ENCODE measurements at regions not wholly inside any gene's neighbourhood (a gene's known extent, or its start where the extent isn't known, plus 50 kb on each side); places are given as distances from the start of the nearest gene placed in this dataset.

- no peaks in the 10 kb centered on the region for H3K79me2 ChIP-seq (ENCODE audit: low read length)
- no peaks in the 10 kb centered on the region for H3K4me1 ChIP-seq (ENCODE audit: insufficient read depth, low read length)
- H3K9ac ChIP-seq (ENCODE audit: low read length), result no peak overlapping the region
- no peaks in the 10 kb centered on the region for H3K9me2 ChIP-seq (replicated peaks; ENCODE audit: low read length)
- no TSS peak for BruUV-seq (replicated peaks)
- ChIA-PET CTCF (no interaction called here), POLR2A (ENCODE audit: unreplicated experiment) (no interaction called here)
- no peak for TF ChIP-seq EZH2 (IDR thresholded peaks at IDR 0.05; ENCODE audit: low read length, unreplicated experiment)
- no peak overlapping the region for H3K4me2 ChIP-seq (ENCODE audit: low read length)
- H2AFZ ChIP-seq (ENCODE audit: low read length), result no peak overlapping the region
- intact Hi-C loops (cut with micrococcal nuclease), result loop anchor here (5.0 kb wide), 1 partner anchor 285 kb away; no protein-coding TSS in a partner anchor
- H3F3A ChIP-seq (ENCODE audit: low read length, unreplicated experiment), result no peaks in the 10 kb centered on the region
- peaks cover 53% of the 10 kb centered on the region for H3K27me3 ChIP-seq (ENCODE audit: low read length)
- H3K9me3 ChIP-seq (ENCODE audit: low read length), result no peaks in the 10 kb centered on the region
- ATAC-seq (no peak), DNase-seq (no peak)
- no peak overlapping the region for H3K4me3 ChIP-seq (ENCODE audit: low read length)
- H3K27ac ChIP-seq (ENCODE audit: low read length), result no peak overlapping the region
- H4K20me1 ChIP-seq (ENCODE audit: low read length), result no peaks in the 10 kb centered on the region
- H3K36me3 ChIP-seq (ENCODE audit: low read depth, low read length), result no peaks in the 10 kb centered on the region
These were observed 171.1 kb downstream of the PAX3 start for GRCh38 chr2:222127660-222128059.

GRCh38 chr2:222120933-222121332 lies 177.9 kb downstream of the PAX3 start:
- Histone ChIP-seq H3K4me2 (ENCODE audit: low read length) (no peak overlapping the region), H3K9ac (ENCODE audit: low read length) (no peak overlapping the region), H3F3A (ENCODE audit: low read length, unreplicated experiment) (no peaks in the 10 kb centered on the region), H3K27me3 (ENCODE audit: low read length) (peaks cover 16% of the 10 kb centered on the region), H3K27ac (ENCODE audit: low read length) (no peak overlapping the region), H2AFZ (ENCODE audit: low read length) (no peak overlapping the region), H3K4me1 (ENCODE audit: insufficient read depth, low read length) (no peaks in the 10 kb centered on the region), H3K36me3 (ENCODE audit: low read depth, low read length) (no peaks in the 10 kb centered on the region), H4K20me1 (ENCODE audit: low read length) (no peaks in the 10 kb centered on the region), H3K9me3 (ENCODE audit: low read length) (no peaks in the 10 kb centered on the region), H3K4me3 (ENCODE audit: low read length) (no peak overlapping the region), H3K79me2 (ENCODE audit: low read length) (no peaks in the 10 kb centered on the region), H3K9me2 (replicated peaks; ENCODE audit: low read length) (no peaks in the 10 kb centered on the region)
- no peak for ATAC-seq
- no peak for DNase-seq
- no peak for TF ChIP-seq EZH2 (IDR thresholded peaks at IDR 0.05; ENCODE audit: low read length, unreplicated experiment)
- TF ChIP-seq EZH2phosphoT487 (IDR thresholded peaks at IDR 0.05; ENCODE audit: borderline replicate concordance, low read length), result no peak
- no peak for TF ChIP-seq CTCF (conservative IDR thresholded peaks at IDR 0.05; ENCODE audit: low read depth, low read length)
- intact Hi-C loops (cut with micrococcal nuclease), result no loop called here
- CTCF ChIA-PET, result no interaction called here
- no TSS peak for BruUV-seq (replicated peaks)
- POLR2A ChIA-PET (ENCODE audit: unreplicated experiment), result no interaction called here

- TF ChIP-seq EZH2 (IDR thresholded peaks at IDR 0.05; ENCODE audit: low read length, unreplicated experiment), result no peak
- no peak for TF ChIP-seq EZH2phosphoT487 (IDR thresholded peaks at IDR 0.05; ENCODE audit: borderline replicate concordance, low read length)
- no peak for TF ChIP-seq CTCF (conservative IDR thresholded peaks at IDR 0.05; ENCODE audit: low read depth, low read length)
- Histone ChIP-seq H4K20me1 (ENCODE audit: low read length) (no peaks in the 10 kb centered on the region), H3K9me3 (ENCODE audit: low read length) (no peaks in the 10 kb centered on the region), H3K4me1 (ENCODE audit: insufficient read depth, low read length) (no peaks in the 10 kb centered on the region), H3K9ac (ENCODE audit: low read length) (no peak overlapping the region), H3F3A (ENCODE audit: low read length, unreplicated experiment) (no peaks in the 10 kb centered on the region), H3K27me3 (ENCODE audit: low read length) (peaks cover 31% of the 10 kb centered on the region), H3K36me3 (ENCODE audit: low read depth, low read length) (no peaks in the 10 kb centered on the region), H3K4me3 (ENCODE audit: low read length) (no peak overlapping the region), H3K4me2 (ENCODE audit: low read length) (no peak overlapping the region), H3K27ac (ENCODE audit: low read length) (no peak overlapping the region), H2AFZ (ENCODE audit: low read length) (no peak overlapping the region), H3K9me2 (replicated peaks; ENCODE audit: low read length) (no peaks in the 10 kb centered on the region), H3K79me2 (ENCODE audit: low read length) (no peaks in the 10 kb centered on the region)
- ChIA-PET POLR2A (ENCODE audit: unreplicated experiment) (no interaction called here), CTCF (no interaction called here)
- ATAC-seq (no peak), DNase-seq (no peak)
- intact Hi-C loops (cut with micrococcal nuclease), result no loop called here
- BruUV-seq (replicated peaks), result no TSS peak
These were observed 183.5 kb downstream of the PAX3 start for GRCh38 chr2:222115296-222115695.
